H1 (cell line): ENCODE measurements at regions not wholly inside any gene's neighbourhood (a gene's known extent, or its start where the extent isn't known, plus 50 kb on each side); places are given as distances from the start of the nearest gene placed in this dataset.

Experiments used
- CTCF ChIA-PET: fragments of 300-600 bp; sonication (Branson Sonifier 250); formaldehyde crosslinking; loops from one replicate; lab custom pipeline; 2021; ENCODE audit not compliant: partially characterized antibody; lab: Charles Lee
- POLR2A ChIA-PET: fragments of 300-600 bp; sonication (Branson Sonifier 250); formaldehyde crosslinking; loops from one replicate; lab custom pipeline; 2021; ENCODE audit warnings: inconsistent platforms; ENCODE audit not compliant: partially characterized antibody; lab: Charles Lee
- DNase-seq, 2 experiments: peaks; one replicate each; pipeline versions ENCODE4 v3.0.0 to v3.0.0-alpha.2; 2010 to 2022; ENCODE audit warnings: low spot score in 2 of 2, low read depth in 1 of 2, mixed read lengths in 1 of 2
- FAIRE-seq: peaks from 2 replicates; lab custom pipeline; 2011; peaks lifted over from hg19 to GRCh38; lab: Jason Lieb, UNC
- H2AFZ ChIP-seq: 2 replicates; pipeline ENCODE4 v1.8.1; 2012; ENCODE audit warnings: low read length, inconsistent platforms
- H2AK5ac ChIP-seq: 2 replicates; pipeline ENCODE4 v1.6.1; 2013; ENCODE audit warnings: low read depth, low read length
- H2BK120ac ChIP-seq: replicated peaks from 2 replicates; pipeline ENCODE3; 2013; ENCODE audit warnings: low read depth, low read length, inconsistent platforms
- H2BK12ac ChIP-seq: 2 replicates; pipeline ENCODE4 v1.6.1; 2013; ENCODE audit warnings: low read depth, low read length
- H2BK15ac ChIP-seq: 2 replicates; pipeline ENCODE4 v1.6.1; 2013; ENCODE audit warnings: low read length
- H2BK20ac ChIP-seq: 2 replicates; pipeline ENCODE4 v1.6.1; 2013; ENCODE audit warnings: low read length
- H2BK5ac ChIP-seq: 2 replicates; pipeline ENCODE4 v1.6.1; 2013; ENCODE audit warnings: low read depth, low read length
- H3K14ac ChIP-seq: 2 replicates; pipeline ENCODE4 v1.6.1; 2013; ENCODE audit warnings: inconsistent platforms; ENCODE audit not compliant: insufficient read length
- H3K18ac ChIP-seq: 2 replicates; pipeline ENCODE4 v1.6.1; 2013; ENCODE audit warnings: low read length; ENCODE audit errors: extremely low read depth
- H3K23ac ChIP-seq: 2 replicates; pipeline ENCODE4 v1.6.1; 2013; ENCODE audit warnings: inconsistent platforms; ENCODE audit not compliant: insufficient read length
- H3K23me2 ChIP-seq: 2 replicates; pipeline ENCODE4 v1.6.1; 2013; ENCODE audit warnings: low read depth, low read length
- H3K27ac ChIP-seq: 2 replicates; pipeline ENCODE4 v1.6.1; 2011; ENCODE audit warnings: low read depth, low read length, inconsistent platforms
- H3K27me3 ChIP-seq, 4 experiments: replicated peaks in 1 of 4; 1 replicate in 1 of 4; 2 replicates in 3 of 4; pipeline versions ENCODE4 v1.6.1 to v1.8.1; 2011 to 2013; ENCODE audit warnings: low read length in 3 of 4, mild to moderate bottlenecking in 3 of 4, inconsistent platforms in 2 of 4, mixed read lengths in 2 of 4, moderate library complexity in 1 of 4; ENCODE audit not compliant: control insufficient read depth in 3 of 4, insufficient read depth in 3 of 4; ENCODE audit errors: extremely low read depth in 1 of 4
- H3K36me3 ChIP-seq, 4 experiments: 2 replicates each; pipeline versions ENCODE4 v1.6.1 to v1.8.1; 2011 to 2013; ENCODE audit warnings: mild to moderate bottlenecking in 4 of 4, low read length in 3 of 4, moderate library complexity in 2 of 4, control low read depth in 1 of 4, inconsistent platforms in 1 of 4; ENCODE audit not compliant: insufficient read depth in 4 of 4, control insufficient read depth in 2 of 4
- H3K4ac ChIP-seq: replicated peaks from 2 replicates; pipeline ENCODE3; 2013; ENCODE audit warnings: low read length, low read depth, mixed read lengths, inconsistent platforms; ENCODE audit not compliant: insufficient read length
- H3K4me1 ChIP-seq, 4 experiments: replicated peaks in 1 of 4; 1 replicate in 1 of 4; 2 replicates in 3 of 4; pipeline versions ENCODE4 v1.6.1 to v1.8.1; 2011 to 2013; ENCODE audit warnings: low read length in 3 of 4, inconsistent platforms in 2 of 4, mixed read lengths in 1 of 4; ENCODE audit not compliant: insufficient read depth in 4 of 4, control insufficient read depth in 3 of 4
- H3K4me2 ChIP-seq, 2 experiments: 2 replicates each; pipeline versions ENCODE4 v1.6.1 to v1.8.1; 2011 to 2013; ENCODE audit warnings: low read depth in 2 of 2, low read length in 2 of 2, control low read depth in 1 of 2, inconsistent platforms in 1 of 2, mild to moderate bottlenecking in 1 of 2; ENCODE audit not compliant: insufficient read depth in 1 of 2
- H3K4me3 ChIP-seq, 4 experiments: fragments of 200-600, 300-600 bp in 1 of 4; sonication (generic), shearing (Covaris generic), sonication (Bioruptor Twin) in 1 of 4; 2 replicates each; pipeline versions ENCODE4 v1.5.1 to v1.8.1; 2011 to 2016; ENCODE audit warnings: low read length in 4 of 4, low read depth in 3 of 4, control low read depth in 2 of 4, inconsistent platforms in 2 of 4, mild to moderate bottlenecking in 2 of 4, mixed read lengths in 1 of 4, moderate library complexity in 1 of 4; ENCODE audit not compliant: insufficient read depth in 2 of 4; ENCODE audit errors: extremely low read depth in 1 of 4
- H3K56ac ChIP-seq: replicated peaks from 2 replicates; pipeline ENCODE3; 2013; ENCODE audit warnings: low read depth, mild to moderate bottlenecking, mixed read lengths, low read length, inconsistent platforms; ENCODE audit not compliant: insufficient read length
- H3K79me1 ChIP-seq: 2 replicates; pipeline ENCODE4 v1.6.1; 2013; ENCODE audit warnings: low read depth, low read length, control low read depth
- H3K79me2 ChIP-seq, 2 experiments: 2 replicates each; pipeline versions ENCODE4 v1.6.1 to v1.8.1; 2012 to 2013; ENCODE audit warnings: low read length in 2 of 2, mild to moderate bottlenecking in 2 of 2, inconsistent platforms in 1 of 2; ENCODE audit not compliant: insufficient read depth in 2 of 2, control insufficient read depth in 1 of 2
- H3K9ac ChIP-seq, 4 experiments: replicated peaks in 1 of 4; 1 replicate in 1 of 4; 2 replicates in 3 of 4; pipeline versions ENCODE4 v1.6.1 to v1.8.1; 2011 to 2013; ENCODE audit warnings: low read depth in 3 of 4, low read length in 3 of 4, control low read depth in 2 of 4, mild to moderate bottlenecking in 2 of 4, moderate library complexity in 2 of 4, inconsistent platforms in 1 of 4; ENCODE audit errors: extremely low read depth in 1 of 4
- H3K9me3 ChIP-seq, 2 experiments: 2 replicates each; pipeline versions ENCODE4 v1.6.1 to v1.8.1; 2012 to 2013; ENCODE audit warnings: mild to moderate bottlenecking in 2 of 2, moderate library complexity in 2 of 2, control low read depth in 1 of 2, inconsistent platforms in 1 of 2, low read depth in 1 of 2, low read length in 1 of 2, mixed read lengths in 1 of 2; ENCODE audit not compliant: insufficient read depth in 2 of 2
- H4K20me1 ChIP-seq, 2 experiments: replicated peaks in 1 of 2; 2 replicates each; pipeline versions ENCODE3 to v1.8.1; 2011 to 2013; ENCODE audit warnings: inconsistent platforms in 2 of 2, low read length in 2 of 2, mild to moderate bottlenecking in 1 of 2; ENCODE audit not compliant: insufficient read depth in 2 of 2, control insufficient read depth in 1 of 2
- H4K5ac ChIP-seq: 2 replicates; pipeline ENCODE4 v1.6.1; 2013; ENCODE audit warnings: low read length, low read depth, mixed read lengths, inconsistent platforms; ENCODE audit not compliant: insufficient read length
- H4K8ac ChIP-seq: 2 replicates; pipeline ENCODE4 v1.8.0; 2013; ENCODE audit warnings: mild to moderate bottlenecking, moderate library complexity, low read length, inconsistent platforms; ENCODE audit not compliant: insufficient read depth; ENCODE audit errors: extremely low read depth
- H4K91ac ChIP-seq: replicated peaks from 2 replicates; pipeline ENCODE3; 2013; ENCODE audit warnings: low read length, mixed read lengths, inconsistent platforms; ENCODE audit not compliant: insufficient read length
- CHD1 ChIP-seq: IDR thresholded peaks from 2 replicates; pipeline ENCODE4 v1.6.1; 2012; ENCODE audit warnings: low read depth, low read length, improper control_type of control experiment
- CTBP2 ChIP-seq: IDR thresholded peaks from 2 replicates; pipeline ENCODE4 v1.7.0; 2011; ENCODE audit warnings: borderline replicate concordance, mild to moderate bottlenecking, moderate library complexity, mixed read lengths, low read length; ENCODE audit not compliant: insufficient read depth, insufficient read length
- HDAC6 ChIP-seq: IDR thresholded peaks from one replicate; pipeline ENCODE4 v1.7.1; 2012; ENCODE audit warnings: low read depth, mild to moderate bottlenecking, inconsistent platforms, low read length, moderate library complexity
- JUN ChIP-seq: IDR thresholded peaks from 2 replicates; pipeline ENCODE4 v1.6.1; 2011; ENCODE audit warnings: low read depth, mild to moderate bottlenecking, improper control_type of control experiment, low read length
- JUND ChIP-seq: IDR thresholded peaks from 2 replicates; pipeline ENCODE4 v1.6.1; 2011; ENCODE audit warnings: mild to moderate bottlenecking, improper control_type of control experiment, low read length
- MAFK ChIP-seq: IDR thresholded peaks from 2 replicates; pipeline ENCODE4 v1.6.1; 2012; ENCODE audit warnings: low read depth, mild to moderate bottlenecking, improper control_type of control experiment, low read length
- POLR2A ChIP-seq, 2 experiments: IDR thresholded peaks; 1 replicate in 1 of 2; 2 replicates in 1 of 2; pipeline ENCODE4 v1.6.1; 2011; ENCODE audit warnings: low read depth in 2 of 2, low read length in 2 of 2, mild to moderate bottlenecking in 2 of 2; ENCODE audit errors: control extremely low read depth in 1 of 2
- POU5F1 ChIP-seq: IDR thresholded peaks from 2 replicates; pipeline ENCODE4 v1.6.1; 2011; ENCODE audit warnings: low read depth, mild to moderate bottlenecking, low read length, moderate library complexity
- RAD21 ChIP-seq, 2 experiments: IDR thresholded peaks in 1 of 2; conservative IDR thresholded peaks in 1 of 2; 2 replicates each; pipeline ENCODE4 v1.6.1; 2011; ENCODE audit warnings: low read depth in 2 of 2, low read length in 2 of 2, improper control_type of control experiment in 1 of 2, inconsistent platforms in 1 of 2, mild to moderate bottlenecking in 1 of 2, moderate library complexity in 1 of 2
- WGBS, 2 experiments: shearing (Covaris generic) in 1 of 2; methylation state at CpG; one replicate each; pipeline versions ENCODE4 v1.1.6 to v1.1.7; 2013 to 2015; ENCODE audit warnings: low lambda C conversion rate in 2 of 2, mixed read lengths in 2 of 2, inconsistent platforms in 1 of 2, low coverage in 1 of 2, missing lambda C conversion rate in 1 of 2; ENCODE audit not compliant: insufficient replicate concordance in 2 of 2, insufficient coverage in 1 of 2, insufficient read length in 1 of 2; ENCODE audit errors: extremely low coverage in 1 of 2, missing lambda C conversion rate in 1 of 2; 5-methylcytosine and 5-hydroxymethylcytosine counted together
- TF ChIP-seq, protein P1 (sequence below): IDR thresholded peaks from 2 replicates; pipeline ENCODE4 v1.6.1; 2011; ENCODE audit warnings: low read length, improper control_type of control experiment
- TF ChIP-seq, protein P2 (sequence below): IDR thresholded peaks from 2 replicates; pipeline ENCODE4 v1.6.1; 2012; ENCODE audit warnings: inconsistent platforms
- TF ChIP-seq, protein P3 (sequence below): IDR thresholded peaks from 2 replicates; pipeline ENCODE4 v1.6.1; 2012; ENCODE audit warnings: inconsistent platforms

DNA sequence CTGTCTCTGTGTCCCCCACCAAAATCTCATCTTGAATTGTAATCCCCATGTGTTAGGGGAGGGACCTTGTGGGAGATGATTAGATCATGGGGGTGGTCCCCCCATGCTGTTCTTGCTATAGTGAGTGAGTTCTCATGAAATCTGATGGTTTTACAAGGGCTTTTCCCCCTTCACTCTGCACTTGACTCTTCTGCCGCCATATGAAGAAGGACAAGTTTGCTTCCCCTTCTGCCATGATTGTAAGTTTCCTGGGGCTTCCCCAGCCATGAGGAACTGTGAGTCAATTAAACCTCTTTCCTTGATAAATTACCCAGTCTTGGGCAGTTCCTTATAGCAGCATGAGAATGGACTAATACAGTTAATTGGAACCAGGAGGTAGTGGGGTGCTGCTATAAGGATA is 137.1 kb upstream of the RAB4A start:
- Histone ChIP-seq H4K20me1 (no peaks in the 10 kb centered on the region), H2AFZ (no peak overlapping the region), H3K18ac (no peak overlapping the region), H3K27ac (no peak overlapping the region), H3K9me3 (peaks cover 9 to 13% of the 10 kb centered on the region in 2 experiments), H2BK120ac (no peak overlapping the region), H4K5ac (no peak overlapping the region), H3K23me2 (no peaks in the 10 kb centered on the region), H2BK15ac (no peak overlapping the region), H3K4me2 (no peak overlapping the region), H3K56ac (no peak overlapping the region), H2BK20ac (no peak overlapping the region), H3K23ac (no peak overlapping the region), H3K9ac (no peak overlapping the region), H3K4me3 (no peak overlapping the region), H3K14ac (no peak overlapping the region), H3K4ac (no peak overlapping the region), H4K91ac (no peak overlapping the region), H3K4me1 (no peaks in the 10 kb centered on the region; a peak in 2 of 7 replicates), H4K8ac (no peak overlapping the region), H3K79me1 (no peaks in the 10 kb centered on the region), H3K79me2 (no peaks in the 10 kb centered on the region), H3K27me3 (no peaks in the 10 kb centered on the region; a peak in 2 of 7 replicates), H3K36me3 (no peaks in the 10 kb centered on the region), H2BK12ac (no peak overlapping the region), H2AK5ac (no peak overlapping the region), H2BK5ac (no peak overlapping the region)
- 76% methylated on average over 1 of the region's 1 CpG; no CpG with 5 or more reads in 1 of the 2 experiments for WGBS, 2 experiments
- FAIRE-seq (no peak), DNase-seq (no peak)
- ChIA-PET CTCF (no interaction called here), POLR2A (no interaction called here)
- TF ChIP-seq JUND (no peak), RAD21 (IDR thresholded peaks at IDR 0.05 in 1 of 2, conservative IDR thresholded peaks at IDR 0.05 in 1 of 2; ENCODE audit: low read depth in 2 of 2, low read length in 2 of 2) (no peak), CTBP2 (no peak), HDAC6 (no peak), POU5F1 (no peak), POLR2A (IDR thresholded peaks at IDR 0.05; ENCODE audit: control extremely low read depth in 1 of 2, low read depth in 2 of 2, low read length in 2 of 2) (no peak), MAFK (no peak), JUN (no peak), CHD1 (no peak)
- TF ChIP-seq, protein P1, sequence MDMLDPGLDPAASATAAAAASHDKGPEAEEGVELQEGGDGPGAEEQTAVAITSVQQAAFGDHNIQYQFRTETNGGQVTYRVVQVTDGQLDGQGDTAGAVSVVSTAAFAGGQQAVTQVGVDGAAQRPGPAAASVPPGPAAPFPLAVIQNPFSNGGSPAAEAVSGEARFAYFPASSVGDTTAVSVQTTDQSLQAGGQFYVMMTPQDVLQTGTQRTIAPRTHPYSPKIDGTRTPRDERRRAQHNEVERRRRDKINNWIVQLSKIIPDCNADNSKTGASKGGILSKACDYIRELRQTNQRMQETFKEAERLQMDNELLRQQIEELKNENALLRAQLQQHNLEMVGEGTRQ, result no peak
- TF ChIP-seq, protein P2, sequence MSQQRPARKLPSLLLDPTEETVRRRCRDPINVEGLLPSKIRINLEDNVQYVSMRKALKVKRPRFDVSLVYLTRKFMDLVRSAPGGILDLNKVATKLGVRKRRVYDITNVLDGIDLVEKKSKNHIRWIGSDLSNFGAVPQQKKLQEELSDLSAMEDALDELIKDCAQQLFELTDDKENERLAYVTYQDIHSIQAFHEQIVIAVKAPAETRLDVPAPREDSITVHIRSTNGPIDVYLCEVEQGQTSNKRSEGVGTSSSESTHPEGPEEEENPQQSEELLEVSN, result no peak
- TF ChIP-seq, protein P3, sequence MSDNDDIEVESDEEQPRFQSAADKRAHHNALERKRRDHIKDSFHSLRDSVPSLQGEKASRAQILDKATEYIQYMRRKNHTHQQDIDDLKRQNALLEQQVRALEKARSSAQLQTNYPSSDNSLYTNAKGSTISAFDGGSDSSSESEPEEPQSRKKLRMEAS, result no peak
